ENCODE measurements at regions not wholly inside any gene's neighbourhood (a gene's known extent, or its start where the extent isn't known, plus 50 kb on each side); places are given as distances from the start of the nearest gene placed in this dataset.

DNA sequence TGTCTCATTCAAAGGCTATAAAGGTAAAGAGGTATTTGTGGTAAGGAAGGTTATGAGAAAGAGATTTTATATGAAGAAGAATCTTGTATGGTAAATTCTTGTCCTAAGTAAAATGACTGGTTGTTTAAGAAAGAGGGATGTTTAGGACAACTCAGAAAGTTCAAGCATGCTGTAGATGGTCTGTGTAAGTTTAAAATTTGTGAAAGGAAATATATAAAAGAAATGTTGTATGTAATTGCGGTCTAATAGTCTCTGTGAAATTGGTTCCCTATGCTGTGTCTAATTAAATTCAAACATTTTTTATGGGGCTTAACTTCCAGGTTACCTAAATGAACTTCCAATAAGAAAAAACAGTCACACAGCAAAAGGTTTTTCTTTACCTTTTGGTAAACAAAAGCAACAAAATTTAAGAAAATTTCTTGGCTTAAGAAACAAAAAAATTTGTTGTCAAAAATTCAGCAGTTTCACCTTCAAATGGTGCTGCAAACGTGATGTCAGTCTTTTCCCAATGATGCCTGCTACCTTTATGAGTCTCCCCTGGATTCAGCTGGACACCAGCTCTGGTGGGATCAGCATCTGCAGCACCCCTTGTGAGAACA is 83.0 kb upstream of the FCN1 start:
- WGBS (ENCODE audit: insufficient coverage) = 21% methylated on average over 1 of the region's 2 CpGs
- CTCF ChIA-PET = no interaction called here
- Histone ChIP-seq H3K4me1 (ENCODE audit: control extremely low read depth in 1 of 4, control insufficient read depth in 4 of 4, insufficient read depth in 4 of 4, low read length in 3 of 4) (peaks cover 0 to 9% (median 6%) of the 10 kb centered on the region in 4 experiments), H3K4me3 (ENCODE audit: control insufficient read depth in 1 of 7, extremely low read depth in 1 of 7, insufficient read depth in 4 of 7, low read depth in 2 of 7, low read length in 6 of 7) (no peak overlapping the region), H3K36me3 (ENCODE audit: control insufficient read depth in 4 of 4, insufficient read depth in 4 of 4, low read length in 3 of 4) (no peaks in the 10 kb centered on the region), H3K27me3 (replicated peaks in 2 of 5; ENCODE audit: control insufficient read depth in 4 of 5, insufficient read depth in 5 of 5, low read length in 4 of 5) (peaks cover 0 to 5% (median 2%) of the 10 kb centered on the region in 5 experiments), H3K27ac (ENCODE audit: insufficient read depth in 1 of 2, low read depth in 1 of 2, low read length in 2 of 2, poor library complexity in 1 of 2, severe bottlenecking in 2 of 2) (no peak overlapping the region), H3K9me3 (ENCODE audit: control extremely low read depth in 1 of 5, control insufficient read depth in 4 of 5, insufficient read depth in 2 of 5, low read depth in 1 of 5, low read length in 4 of 5) (peaks cover 5 to 33% (median 30%) of the 10 kb centered on the region in 5 experiments)
- DNase-seq = no peak
- POLR2A ChIA-PET = no interaction called here

DNA sequence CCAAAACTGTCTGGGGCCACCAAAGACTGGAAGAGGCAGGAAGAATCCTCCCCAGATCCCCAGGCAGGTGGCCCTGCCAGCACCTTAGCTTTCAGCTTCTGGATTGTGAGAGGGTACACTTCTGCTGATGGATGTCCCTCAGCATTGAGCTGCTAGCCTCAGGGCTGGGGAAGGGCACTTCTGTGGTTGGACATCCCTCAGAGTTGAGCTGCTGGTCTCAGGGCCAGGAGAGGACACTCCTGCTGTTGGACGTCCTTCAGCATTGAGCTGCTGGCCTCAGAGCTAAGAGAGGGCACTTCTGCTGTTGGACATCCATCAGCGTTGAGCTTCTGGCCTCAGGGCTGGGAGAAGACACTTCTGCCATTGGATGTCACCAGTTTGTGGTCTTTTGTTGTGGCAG is 83.8 kb upstream of the FCN1 start:
- peaks cover 0 to 9% (median 6%) of the 10 kb centered on the region in 4 experiments for H3K4me1 ChIP-seq (ENCODE audit: control extremely low read depth in 1 of 4, control insufficient read depth in 4 of 4, insufficient read depth in 4 of 4, low read length in 3 of 4)
- peaks cover 5 to 33% (median 30%) of the 10 kb centered on the region in 5 experiments for H3K9me3 ChIP-seq (ENCODE audit: control extremely low read depth in 1 of 5, control insufficient read depth in 4 of 5, insufficient read depth in 2 of 5, low read depth in 1 of 5, low read length in 4 of 5)
- peaks cover 0 to 5% (median 2%) of the 10 kb centered on the region in 5 experiments for H3K27me3 ChIP-seq (replicated peaks in 2 of 5; ENCODE audit: control insufficient read depth in 4 of 5, insufficient read depth in 5 of 5, low read length in 4 of 5)
- POLR2A ChIA-PET = interaction anchor here (0.7 kb wide), 1 partner anchor 21 kb away, joined by 3 read pairs; no protein-coding TSS in a partner anchor
- WGBS (ENCODE audit: insufficient coverage) = 95% methylated on average over 2 of the region's 2 CpGs
- no peak for DNase-seq
- H3K36me3 ChIP-seq (ENCODE audit: control insufficient read depth in 4 of 4, insufficient read depth in 4 of 4, low read length in 3 of 4) = no peaks in the 10 kb centered on the region
- no peak overlapping the region for H3K27ac ChIP-seq (ENCODE audit: insufficient read depth in 1 of 2, low read depth in 1 of 2, low read length in 2 of 2, poor library complexity in 1 of 2, severe bottlenecking in 2 of 2)
- CTCF ChIA-PET = interaction anchor here (1.8 kb wide), 1 partner anchor 19 kb away, joined by 3 read pairs; no protein-coding TSS in a partner anchor
- no peak overlapping the region for H3K4me3 ChIP-seq (ENCODE audit: control insufficient read depth in 1 of 7, extremely low read depth in 1 of 7, insufficient read depth in 4 of 7, low read depth in 2 of 7, low read length in 6 of 7)

GRCh38 chr9:135002336-135002735 is 84.6 kb upstream of the FCN1 start:
- ChIA-PET POLR2A (no interaction called here), CTCF (interaction anchor here (1.8 kb wide), 1 partner anchor 18 kb away, joined by 3 read pairs; no protein-coding TSS in a partner anchor)
- no peak overlapping the region for H3K27ac ChIP-seq (ENCODE audit: insufficient read depth in 1 of 2, low read depth in 1 of 2, low read length in 2 of 2, poor library complexity in 1 of 2, severe bottlenecking in 2 of 2)
- H3K36me3 ChIP-seq (ENCODE audit: control insufficient read depth in 4 of 4, insufficient read depth in 4 of 4, low read length in 3 of 4) = no peaks in the 10 kb centered on the region
- H3K27me3 ChIP-seq (replicated peaks in 2 of 5; ENCODE audit: control insufficient read depth in 4 of 5, insufficient read depth in 5 of 5, low read length in 4 of 5) = peaks cover 0 to 5% (median 0%) of the 10 kb centered on the region in 5 experiments
- peaks cover 5 to 33% (median 30%) of the 10 kb centered on the region in 5 experiments for H3K9me3 ChIP-seq (ENCODE audit: control extremely low read depth in 1 of 5, control insufficient read depth in 4 of 5, insufficient read depth in 2 of 5, low read depth in 1 of 5, low read length in 4 of 5)
- WGBS (ENCODE audit: insufficient coverage) = 46% methylated on average over 6 of the region's 6 CpGs
- H3K4me3 ChIP-seq (ENCODE audit: control insufficient read depth in 1 of 7, extremely low read depth in 1 of 7, insufficient read depth in 4 of 7, low read depth in 2 of 7, low read length in 6 of 7) = no peak overlapping the region
- peak in 1 of 3 donors; percentile 13 for DNase-seq
- H3K4me1 ChIP-seq (ENCODE audit: control extremely low read depth in 1 of 4, control insufficient read depth in 4 of 4, insufficient read depth in 4 of 4, low read length in 3 of 4) = peaks cover 0 to 9% (median 6%) of the 10 kb centered on the region in 4 experiments

DNA sequence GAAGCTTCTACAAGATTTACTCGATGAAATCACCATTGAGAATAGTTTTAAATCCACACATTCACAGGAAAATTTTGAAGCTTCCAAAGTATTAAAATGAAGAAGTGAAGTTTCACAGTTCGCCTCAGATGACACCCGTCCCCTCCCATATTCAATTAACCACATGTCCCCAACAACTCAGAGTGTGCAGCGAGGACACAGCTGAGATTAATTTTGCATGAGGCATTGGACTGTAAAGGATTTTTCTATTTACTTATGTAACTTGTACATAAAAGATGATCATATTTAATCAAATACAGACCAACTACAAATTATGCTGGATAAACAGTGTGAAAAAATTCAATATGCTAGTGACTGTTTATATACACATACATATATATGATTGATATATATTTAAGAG is 84.7 kb upstream of the OLFM1 start:
- WGBS (ENCODE audit: insufficient coverage) = no CpG with 5 or more reads among the region's 4 CpGs
- peaks cover 5 to 33% (median 30%) of the 10 kb centered on the region in 5 experiments for H3K9me3 ChIP-seq (ENCODE audit: control extremely low read depth in 1 of 5, control insufficient read depth in 4 of 5, insufficient read depth in 2 of 5, low read depth in 1 of 5, low read length in 4 of 5)

GRCh38 chr9:135004772-135005171 is 82.7 kb upstream of the OLFM1 start:
- peaks cover 4 to 19% (median 13%) of the 10 kb centered on the region in 5 experiments for H3K9me3 ChIP-seq (ENCODE audit: control extremely low read depth in 1 of 5, control insufficient read depth in 4 of 5, insufficient read depth in 2 of 5, low read depth in 1 of 5, low read length in 4 of 5)
- CTCF ChIA-PET = no interaction called here
- no peak for DNase-seq
- WGBS (ENCODE audit: insufficient coverage) = 100% methylated on average over 1 of the region's 2 CpGs
- H3K36me3 ChIP-seq (ENCODE audit: control insufficient read depth in 4 of 4, insufficient read depth in 4 of 4, low read length in 3 of 4) = no peaks in the 10 kb centered on the region
- H3K4me3 ChIP-seq (ENCODE audit: control insufficient read depth in 1 of 7, extremely low read depth in 1 of 7, insufficient read depth in 4 of 7, low read depth in 2 of 7, low read length in 6 of 7) = no peak overlapping the region
- peaks cover 0 to 2% (median 0%) of the 10 kb centered on the region in 5 experiments for H3K27me3 ChIP-seq (replicated peaks in 2 of 5; ENCODE audit: control insufficient read depth in 4 of 5, insufficient read depth in 5 of 5, low read length in 4 of 5)
- no peak overlapping the region for H3K27ac ChIP-seq (ENCODE audit: insufficient read depth in 1 of 2, low read depth in 1 of 2, low read length in 2 of 2, poor library complexity in 1 of 2, severe bottlenecking in 2 of 2)
- H3K4me1 ChIP-seq (ENCODE audit: control extremely low read depth in 1 of 4, control insufficient read depth in 4 of 4, insufficient read depth in 4 of 4, low read length in 3 of 4) = peaks cover 0 to 9% (median 6%) of the 10 kb centered on the region in 4 experiments
- POLR2A ChIA-PET = no interaction called here

More for the DNA sequence above, 84.7 kb upstream of the OLFM1 start:
- Histone ChIP-seq H3K27me3 (replicated peaks in 2 of 5; ENCODE audit: control insufficient read depth in 4 of 5, insufficient read depth in 5 of 5, low read length in 4 of 5) (peaks cover 0 to 5% (median 0%) of the 10 kb centered on the region in 5 experiments), H3K4me3 (ENCODE audit: control insufficient read depth in 1 of 7, extremely low read depth in 1 of 7, insufficient read depth in 4 of 7, low read depth in 2 of 7, low read length in 6 of 7) (no peak overlapping the region), H3K27ac (ENCODE audit: insufficient read depth in 1 of 2, low read depth in 1 of 2, low read length in 2 of 2, poor library complexity in 1 of 2, severe bottlenecking in 2 of 2) (no peak overlapping the region), H3K36me3 (ENCODE audit: control insufficient read depth in 4 of 4, insufficient read depth in 4 of 4, low read length in 3 of 4) (no peaks in the 10 kb centered on the region), H3K4me1 (ENCODE audit: control extremely low read depth in 1 of 4, control insufficient read depth in 4 of 4, insufficient read depth in 4 of 4, low read length in 3 of 4) (peaks cover 0 to 9% (median 6%) of the 10 kb centered on the region in 4 experiments)
- POLR2A ChIA-PET = no interaction called here
- CTCF ChIA-PET = interaction anchor here (1.8 kb wide), 1 partner anchor 17 kb away, joined by 3 read pairs; no protein-coding TSS in a partner anchor
- no peak for DNase-seq

GRCh38 chr9:135006911-135007570 is 80.4 kb upstream of the OLFM1 start:
- CTCF ChIA-PET = interaction anchor here (1.1 kb wide), 1 partner anchor 335 kb away, joined by 3 read pairs; no protein-coding TSS in a partner anchor
- no peak overlapping the region for H3K4me3 ChIP-seq (ENCODE audit: control insufficient read depth in 1 of 7, extremely low read depth in 1 of 7, insufficient read depth in 4 of 7, low read depth in 2 of 7, low read length in 6 of 7)
- H3K36me3 ChIP-seq (ENCODE audit: control insufficient read depth in 4 of 4, insufficient read depth in 4 of 4, low read length in 3 of 4) = no peaks in the 10 kb centered on the region
- H3K27ac ChIP-seq (ENCODE audit: insufficient read depth in 1 of 2, low read depth in 1 of 2, low read length in 2 of 2, poor library complexity in 1 of 2, severe bottlenecking in 2 of 2) = no peak overlapping the region
- no peak for DNase-seq
- H3K4me1 ChIP-seq (ENCODE audit: control extremely low read depth in 1 of 4, control insufficient read depth in 4 of 4, insufficient read depth in 4 of 4, low read length in 3 of 4) = peaks cover 0 to 8% (median 6%) of the 10 kb centered on the region in 4 experiments
- WGBS (ENCODE audit: insufficient coverage) = 98% methylated on average over 18 of the region's 19 CpGs
- H3K27me3 ChIP-seq (replicated peaks in 2 of 5; ENCODE audit: control insufficient read depth in 4 of 5, insufficient read depth in 5 of 5, low read length in 4 of 5) = peaks cover 0 to 2% (median 0%) of the 10 kb centered on the region in 5 experiments
- peaks cover 0 to 3% (median 0%) of the 10 kb centered on the region in 5 experiments for H3K9me3 ChIP-seq (ENCODE audit: control extremely low read depth in 1 of 5, control insufficient read depth in 4 of 5, insufficient read depth in 2 of 5, low read depth in 1 of 5, low read length in 4 of 5)
- POLR2A ChIA-PET = no interaction called here

- DNase-seq = no peak
- H3K9me3 ChIP-seq (ENCODE audit: control extremely low read depth in 1 of 5, control insufficient read depth in 4 of 5, insufficient read depth in 2 of 5, low read depth in 1 of 5, low read length in 4 of 5) = no peaks in the 10 kb centered on the region
- WGBS (ENCODE audit: insufficient coverage) = 89% methylated on average over 7 of the region's 11 CpGs
- H3K4me1 ChIP-seq (ENCODE audit: control extremely low read depth in 1 of 4, control insufficient read depth in 4 of 4, insufficient read depth in 4 of 4, low read length in 3 of 4) = peaks cover 0 to 3% (median under 1%) of the 10 kb centered on the region in 4 experiments
- H3K27me3 ChIP-seq (replicated peaks in 2 of 5; ENCODE audit: control insufficient read depth in 4 of 5, insufficient read depth in 5 of 5, low read length in 4 of 5) = peaks cover 0 to 2% (median 0%) of the 10 kb centered on the region in 5 experiments
- CTCF ChIA-PET = interaction anchor here (1.1 kb wide), 1 partner anchor 334 kb away, joined by 3 read pairs; no protein-coding TSS in a partner anchor
- no peaks in the 10 kb centered on the region for H3K36me3 ChIP-seq (ENCODE audit: control insufficient read depth in 4 of 4, insufficient read depth in 4 of 4, low read length in 3 of 4)
- no peak overlapping the region for H3K27ac ChIP-seq (ENCODE audit: insufficient read depth in 1 of 2, low read depth in 1 of 2, low read length in 2 of 2, poor library complexity in 1 of 2, severe bottlenecking in 2 of 2)
- no peak overlapping the region for H3K4me3 ChIP-seq (ENCODE audit: control insufficient read depth in 1 of 7, extremely low read depth in 1 of 7, insufficient read depth in 4 of 7, low read depth in 2 of 7, low read length in 6 of 7)
- POLR2A ChIA-PET = no interaction called here
These were observed 79.9 kb upstream of the OLFM1 start for GRCh38 chr9:135007601-135008000.

Data from common myeloid progenitor, CD34-positive (primary cell).